ENCODE measurements at regions not wholly inside any gene's neighbourhood (a gene's known extent, or its start where the extent isn't known, plus 50 kb on each side); places are given as distances from the start of the nearest gene placed in this dataset.
"Not testable (repeated sequence)": the region's sequence is repeated elsewhere in the genome, so short reads cannot be mapped to it uniquely, and the experiment has no call there.

- no peak overlapping the region for H3K4me3 Mint-ChIP-seq
- no peaks in the 10 kb centered on the region for H3K36me3 Mint-ChIP-seq
- H3K9me3 Mint-ChIP-seq = no peaks in the 10 kb centered on the region
- DNase-seq (no peak), ATAC-seq (replicated peaks) (no peak)
- H3K4me1 Mint-ChIP-seq = no peaks in the 10 kb centered on the region
- H3K27me3 Mint-ChIP-seq = no peaks in the 10 kb centered on the region
- H3K27ac Mint-ChIP-seq = no peak overlapping the region
Observed at GRCh38 chr9:28967226-28967625, 1393.9 kb upstream of the C9orf72 start.

- Mint-ChIP-seq H3K27ac (no peak overlapping the region), H3K27me3 (no peaks in the 10 kb centered on the region)
Observed at GRCh38 chr9:28970241-28970654, 1397.0 kb upstream of the C9orf72 start.

DNA sequence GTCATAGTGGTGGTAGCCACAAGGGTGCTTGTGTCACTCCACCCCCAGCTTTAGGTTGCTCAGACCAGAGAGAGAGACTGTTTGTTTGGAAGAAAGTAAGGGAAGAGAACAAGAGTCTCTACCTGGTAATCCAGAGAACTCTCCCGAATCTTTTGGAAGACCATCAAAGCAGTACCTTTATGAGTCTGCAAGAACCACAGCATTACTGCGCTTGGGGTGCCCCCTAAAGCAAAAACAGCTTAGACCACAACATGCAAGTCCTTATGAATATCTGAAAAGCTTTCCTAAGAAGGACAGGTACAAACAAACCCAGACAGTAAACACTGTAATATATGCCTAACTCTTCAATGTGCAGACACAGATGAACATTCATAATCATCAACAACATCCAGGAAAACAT, 1398.6 kb upstream of the C9orf72 start:
- DNase-seq = no peak
- Mint-ChIP-seq H3K27ac (no peak overlapping the region), H3K4me3 (no peak overlapping the region), H3K36me3 (no peaks in the 10 kb centered on the region), H3K4me1 (no peaks in the 10 kb centered on the region), H3K27me3 (no peaks in the 10 kb centered on the region), H3K9me3 (peaks cover 7 to 8% of the 10 kb centered on the region in 2 donors)
- ATAC-seq (replicated peaks) = no peak

More at GRCh38 chr9:28970241-28970654, 1397.0 kb upstream of the C9orf72 start:
- DNase-seq (no peak), ATAC-seq (replicated peaks) (no peak)
- no peaks in the 10 kb centered on the region for H3K36me3 Mint-ChIP-seq
- H3K9me3 Mint-ChIP-seq = peaks cover 7 to 8% of the 10 kb centered on the region in 2 donors
- no peaks in the 10 kb centered on the region for H3K4me1 Mint-ChIP-seq
- no peak overlapping the region for H3K4me3 Mint-ChIP-seq

DNA sequence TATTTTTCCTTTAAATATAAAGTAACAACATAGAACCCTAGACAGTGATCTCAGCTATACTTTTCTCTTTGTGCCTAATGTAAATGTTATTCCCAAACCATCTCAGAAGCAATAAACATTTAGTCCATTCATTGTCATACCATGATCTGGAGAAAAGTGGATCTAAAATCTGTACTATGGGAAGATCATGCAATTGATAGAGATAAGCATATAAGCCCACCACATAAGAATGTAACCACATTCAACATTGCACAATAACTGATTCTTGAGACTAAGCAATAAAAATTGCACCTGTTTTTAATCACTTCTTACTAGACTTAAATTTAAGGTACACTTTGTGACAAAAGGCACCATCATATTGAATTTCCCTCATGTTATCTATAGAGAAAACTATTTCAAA, 1403.0 kb upstream of the C9orf72 start:
- no peaks in the 10 kb centered on the region for H3K36me3 Mint-ChIP-seq
- no peak overlapping the region for H3K27ac Mint-ChIP-seq
- peaks cover 8 to 9% of the 10 kb centered on the region in 2 donors for H3K9me3 Mint-ChIP-seq
- ATAC-seq (replicated peaks) (no peak), DNase-seq (no peak)
- H3K4me1 Mint-ChIP-seq = no peaks in the 10 kb centered on the region
- no peak overlapping the region for H3K4me3 Mint-ChIP-seq
- no peaks in the 10 kb centered on the region for H3K27me3 Mint-ChIP-seq

DNA sequence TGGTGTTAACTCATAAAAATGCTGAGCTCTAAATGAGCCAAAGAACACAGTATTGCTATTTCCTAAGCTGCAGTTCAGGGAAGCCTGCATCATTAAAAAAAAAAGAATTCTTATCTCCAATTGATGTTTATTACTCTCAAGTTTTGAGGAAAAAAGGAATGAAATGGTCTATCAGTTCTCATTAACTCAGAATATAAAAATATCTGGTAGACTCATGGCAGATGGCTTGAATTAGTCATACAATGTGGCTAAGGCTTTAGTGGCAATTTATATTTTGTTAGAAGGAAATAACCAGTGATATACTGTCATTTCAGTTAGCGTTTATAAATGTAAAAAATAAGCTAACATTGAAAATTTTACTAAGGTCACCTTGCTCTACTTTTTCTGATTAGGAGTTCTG, 1403.4 kb upstream of the C9orf72 start:
- ATAC-seq (replicated peaks) = no peak

GRCh38 chr9:28981129-28981528, 1407.8 kb upstream of the C9orf72 start:
- Mint-ChIP-seq H3K27me3 (no peaks in the 10 kb centered on the region), H3K4me3 (no peak overlapping the region), H3K9me3 (peaks cover 0 to 4% of the 10 kb centered on the region in 2 donors), H3K27ac (no peak overlapping the region), H3K4me1 (no peaks in the 10 kb centered on the region), H3K36me3 (no peaks in the 10 kb centered on the region)
- ATAC-seq (replicated peaks) (no peak), DNase-seq (no peak)

More for the DNA sequence above, 1403.4 kb upstream of the C9orf72 start:
- H3K4me1 Mint-ChIP-seq = no peaks in the 10 kb centered on the region
- H3K27ac Mint-ChIP-seq = no peak overlapping the region
- H3K9me3 Mint-ChIP-seq = peaks cover 8 to 9% of the 10 kb centered on the region in 2 donors
- no peak for DNase-seq
- no peaks in the 10 kb centered on the region for H3K36me3 Mint-ChIP-seq
- H3K27me3 Mint-ChIP-seq = no peaks in the 10 kb centered on the region
- no peak overlapping the region for H3K4me3 Mint-ChIP-seq

DNA sequence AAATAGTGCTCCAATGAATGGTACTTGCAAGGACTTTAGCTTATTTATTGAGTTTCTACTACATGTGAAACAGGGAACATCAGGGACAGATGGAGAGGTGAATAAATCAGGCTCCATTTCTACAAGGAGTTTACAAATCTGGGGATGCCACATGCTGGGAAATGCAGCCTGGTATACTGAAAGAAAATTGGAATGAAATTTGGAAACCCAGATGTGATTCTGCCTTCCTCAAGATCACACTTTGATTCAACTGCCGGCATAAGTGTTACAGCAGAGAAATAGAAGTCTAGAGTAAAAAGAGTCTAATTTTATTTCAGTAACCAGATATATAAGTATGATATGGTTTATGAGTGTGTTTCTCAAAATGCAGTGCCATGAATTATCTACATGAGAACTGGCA, 1408.4 kb upstream of the C9orf72 start:
- Mint-ChIP-seq H3K9me3 (peaks cover 0 to 4% of the 10 kb centered on the region in 2 donors), H3K27me3 (no peaks in the 10 kb centered on the region), H3K4me3 (no peak overlapping the region), H3K27ac (no peak overlapping the region), H3K4me1 (no peaks in the 10 kb centered on the region), H3K36me3 (no peaks in the 10 kb centered on the region)
- no peak for DNase-seq
- no peak for ATAC-seq (replicated peaks)

DNA sequence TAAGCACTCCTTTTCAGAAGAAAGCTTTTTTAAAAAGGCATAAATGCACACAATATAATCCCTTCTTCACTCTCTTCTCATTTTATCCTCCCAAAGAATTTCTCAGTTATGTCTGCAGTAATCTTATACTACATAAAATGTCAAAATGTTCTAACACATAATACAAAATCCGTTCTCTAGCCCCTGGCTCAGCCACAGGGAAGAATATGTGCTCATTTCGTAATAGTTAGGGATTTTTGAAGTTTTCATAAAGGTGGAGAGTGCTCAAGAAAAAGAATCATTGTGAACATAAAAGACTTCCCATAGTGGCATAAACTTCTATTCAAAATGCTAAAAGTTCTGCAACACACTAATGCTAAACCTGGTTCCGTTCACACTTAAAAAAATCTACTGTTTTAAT, 1410.7 kb upstream of the C9orf72 start:
- no peaks in the 10 kb centered on the region for H3K27me3 Mint-ChIP-seq
- H3K4me1 Mint-ChIP-seq = no peaks in the 10 kb centered on the region
- H3K9me3 Mint-ChIP-seq = peaks cover 0 to 5% of the 10 kb centered on the region in 2 donors
- DNase-seq (no peak), ATAC-seq (replicated peaks) (no peak)
- no peak overlapping the region for H3K27ac Mint-ChIP-seq
- H3K36me3 Mint-ChIP-seq = no peaks in the 10 kb centered on the region
- no peak overlapping the region for H3K4me3 Mint-ChIP-seq

- not testable (repeated sequence) for ATAC-seq (replicated peaks); H3K4me1 Mint-ChIP-seq; H3K36me3 Mint-ChIP-seq; H3K27ac Mint-ChIP-seq; H3K4me3 Mint-ChIP-seq; DNase-seq; H3K27me3 Mint-ChIP-seq
- H3K9me3 Mint-ChIP-seq = peaks cover 0 to 10% of the 10 kb centered on the region in 2 donors
Observed at GRCh38 chr9:28990009-28990408, 1416.7 kb upstream of the C9orf72 start.

- Mint-ChIP-seq H3K4me1 (no peaks in the 10 kb centered on the region), H3K4me3 (no peak overlapping the region), H3K9me3 (peaks cover 0 to 4% of the 10 kb centered on the region in 2 donors), H3K27me3 (no peaks in the 10 kb centered on the region), H3K36me3 (no peaks in the 10 kb centered on the region), H3K27ac (no peak overlapping the region)
- DNase-seq = no peak
- ATAC-seq (replicated peaks) = no peak
Observed at GRCh38 chr9:28999057-28999456, 1425.8 kb upstream of the C9orf72 start.

DNA sequence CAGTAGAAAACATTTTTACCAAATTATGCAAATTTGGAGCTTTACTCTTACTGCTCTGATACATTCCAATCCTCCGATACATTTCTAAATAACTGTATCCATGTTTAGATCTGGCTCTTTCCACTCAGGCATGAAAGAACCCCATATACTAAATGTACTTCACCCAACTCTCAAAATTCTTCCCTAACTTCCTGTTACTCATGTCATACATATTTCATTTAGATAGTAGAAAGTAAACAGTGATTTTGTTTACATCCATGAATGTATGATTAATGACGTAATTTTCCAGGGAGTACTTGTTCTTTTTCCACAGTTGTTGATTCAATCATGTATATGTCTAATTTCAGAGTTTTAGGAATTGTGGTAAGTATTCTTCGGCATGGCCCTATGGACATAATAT, 1426.5 kb upstream of the C9orf72 start:
- no peak for DNase-seq
- H3K4me3 Mint-ChIP-seq = no peak overlapping the region
- peaks cover 0 to 4% of the 10 kb centered on the region in 2 donors for H3K9me3 Mint-ChIP-seq
- H3K27me3 Mint-ChIP-seq = no peaks in the 10 kb centered on the region
- H3K4me1 Mint-ChIP-seq = no peaks in the 10 kb centered on the region
- H3K36me3 Mint-ChIP-seq = no peaks in the 10 kb centered on the region
- no peak overlapping the region for H3K27ac Mint-ChIP-seq
- ATAC-seq (replicated peaks) = no peak

DNA sequence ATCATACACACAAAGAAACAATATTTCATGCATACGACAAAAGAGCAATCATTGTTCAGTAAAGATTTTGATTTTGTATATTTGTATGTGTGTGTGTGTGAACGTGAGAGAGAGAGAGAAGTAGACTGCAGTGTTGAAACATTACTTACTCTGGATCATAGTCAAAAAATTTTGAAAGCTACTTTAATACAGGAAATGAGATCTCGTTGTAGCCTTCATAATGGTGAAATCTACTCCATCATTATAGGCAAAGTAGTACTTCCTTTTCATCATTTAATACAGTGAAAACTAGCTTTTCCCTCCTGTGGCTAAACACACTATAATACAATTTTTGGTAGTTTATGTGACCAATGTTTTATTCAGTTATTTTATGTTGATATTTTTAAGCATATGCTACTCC, 1427.7 kb upstream of the C9orf72 start:
- ATAC-seq (replicated peaks) (no peak), DNase-seq (no peak)
- peaks cover 0 to 4% of the 10 kb centered on the region in 2 donors for H3K9me3 Mint-ChIP-seq
- H3K4me3 Mint-ChIP-seq = no peak overlapping the region
- H3K27ac Mint-ChIP-seq = no peak overlapping the region
- no peaks in the 10 kb centered on the region for H3K27me3 Mint-ChIP-seq
- H3K4me1 Mint-ChIP-seq = no peaks in the 10 kb centered on the region
- no peaks in the 10 kb centered on the region for H3K36me3 Mint-ChIP-seq

DNA sequence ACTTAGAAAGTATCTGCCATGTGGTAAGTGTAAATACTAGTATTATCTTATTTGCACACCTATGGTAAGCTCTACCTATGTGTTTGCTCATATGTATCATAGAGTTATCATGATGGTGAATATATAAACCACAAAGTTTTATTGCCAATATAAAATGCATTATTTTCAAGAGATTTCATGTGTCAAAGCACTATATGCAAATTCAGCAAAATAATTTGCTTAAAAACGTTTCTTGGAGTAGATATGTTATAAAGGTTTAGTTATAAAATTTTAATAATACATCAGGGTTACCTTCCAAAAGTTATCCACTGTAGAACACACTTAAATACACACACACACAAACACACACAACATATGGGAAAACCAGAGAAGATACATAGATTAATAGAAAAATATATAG, 1431.7 kb upstream of the C9orf72 start:
- DNase-seq (no peak), ATAC-seq (replicated peaks) (no peak)
- H3K4me3 Mint-ChIP-seq = no peak overlapping the region
- no peaks in the 10 kb centered on the region for H3K36me3 Mint-ChIP-seq
- no peak overlapping the region for H3K27ac Mint-ChIP-seq
- no peaks in the 10 kb centered on the region for H3K9me3 Mint-ChIP-seq
- H3K27me3 Mint-ChIP-seq = no peaks in the 10 kb centered on the region
- no peaks in the 10 kb centered on the region for H3K4me1 Mint-ChIP-seq

- Mint-ChIP-seq H3K9me3 (no peaks in the 10 kb centered on the region), H3K27ac (no peak overlapping the region), H3K4me3 (no peak overlapping the region), H3K36me3 (no peaks in the 10 kb centered on the region), H3K4me1 (no peaks in the 10 kb centered on the region), H3K27me3 (no peaks in the 10 kb centered on the region)
- DNase-seq (no peak), ATAC-seq (replicated peaks) (no peak)
Observed at GRCh38 chr9:29006628-29007027, 1433.3 kb upstream of the C9orf72 start.

- no peaks in the 10 kb centered on the region for H3K36me3 Mint-ChIP-seq
- H3K4me1 Mint-ChIP-seq = no peaks in the 10 kb centered on the region
- DNase-seq = no peak
- no peak overlapping the region for H3K27ac Mint-ChIP-seq
- no peak overlapping the region for H3K4me3 Mint-ChIP-seq
- H3K27me3 Mint-ChIP-seq = no peaks in the 10 kb centered on the region
- ATAC-seq (replicated peaks) = no peak
- no peaks in the 10 kb centered on the region for H3K9me3 Mint-ChIP-seq
Observed at GRCh38 chr9:29012911-29013310, 1439.6 kb upstream of the C9orf72 start.

- Mint-ChIP-seq H3K36me3 (no peaks in the 10 kb centered on the region), H3K4me3 (no peak overlapping the region), H3K27me3 (no peaks in the 10 kb centered on the region), H3K27ac (no peak overlapping the region), H3K9me3 (peaks cover 1 to 4% of the 10 kb centered on the region in 2 donors), H3K4me1 (no peaks in the 10 kb centered on the region)
- DNase-seq = no peak
- no peak for ATAC-seq (replicated peaks)
Observed at GRCh38 chr9:29021632-29022031, 1448.4 kb upstream of the C9orf72 start.
